Transverse colon (tissue), 4 donors: ENCODE measurements at regions not wholly inside any gene's neighbourhood (a gene's known extent, or its start where the extent isn't known, plus 50 kb on each side); places are given as distances from the start of the nearest gene placed in this dataset.

Experiments used
- DNase-seq: peaks from one replicate; pipeline ENCODE4 v3.0.0-alpha.2; 2019
- H3K27ac ChIP-seq, 4 donors: fragments of 200-600 bp; sonication (generic); 2 replicates each; pipeline ENCODE4 v1.5.1; 2016 to 2018; ENCODE audit warnings: inconsistent platforms in 4 of 4
- H3K27me3 ChIP-seq: fragments of 200-600 bp; sonication (generic); 2 replicates; pipeline ENCODE4 v1.5.1; 2017; ENCODE audit warnings: inconsistent platforms
- H3K36me3 ChIP-seq, 4 donors: fragments of 200-600 bp; sonication (generic); 2 replicates each; pipeline ENCODE4 v1.5.1; 2017 to 2019; ENCODE audit warnings: inconsistent platforms in 4 of 4
- H3K4me1 ChIP-seq, 4 donors: fragments of 200-600 bp; sonication (generic); 2 replicates each; pipeline ENCODE4 v1.5.1; 2017 to 2020; ENCODE audit warnings: inconsistent platforms in 4 of 4
- H3K4me3 ChIP-seq, 4 donors: fragments of 200-600 bp; sonication (generic); 1 replicate in 1 of 4; 2 replicates in 3 of 4; pipeline versions ENCODE4 v1.5.1 to v1.6.1; 2017 to 2019; ENCODE audit warnings: inconsistent platforms in 4 of 4
- H3K9me3 ChIP-seq, 2 donors: fragments of 200-600 bp; sonication (generic); 2 replicates each; pipeline ENCODE4 v1.5.1; 2017 to 2019; ENCODE audit warnings: inconsistent platforms in 2 of 2
- EP300 ChIP-seq: sonication (generic); formaldehyde crosslinking; IDR thresholded peaks from one replicate; pipeline ENCODE4 v1.6.1; 2017; ENCODE audit warnings: antibody characterized with exemption, low read depth
- POLR2A ChIP-seq: fragments of 450-650 bp; IDR thresholded peaks from one replicate; pipeline ENCODE4 v1.6.1; 2016; ENCODE audit warnings: antibody characterized with exemption, mild to moderate bottlenecking, moderate library complexity
- POLR2AphosphoS5 ChIP-seq, 3 donors: sonication (generic); formaldehyde crosslinking; IDR thresholded peaks; one replicate each; pipeline ENCODE4 v1.6.1; 2016; ENCODE audit warnings: antibody characterized with exemption in 3 of 3
- WGBS, 2 donors: methylation state at CpG; one replicate each; pipeline ENCODE4 v1.1.5; 2018; ENCODE audit warnings: low coverage in 1 of 2; 5-methylcytosine and 5-hydroxymethylcytosine counted together
- in situ Hi-C, 4 donors: fragments of 200-750 bp; cut with MboI; loops; one replicate each; pipeline versions ENCODE4 v1.15.0 to v1.15.1; 2017; ENCODE audit warnings: low sequenced_read_pairs in 3 of 4, low pct_ligation_motif_present in 1 of 4, low pct_unique_long_range_greater_than_20kb in 1 of 4
- intact Hi-C: fragments of 100-400 bp; cut with DNase I; formaldehyde crosslinking; loops from one replicate; pipeline ENCODE4 v1.15.1; 2023; ENCODE audit warnings: low total_unique reads
- TF ChIP-seq, protein P1 (sequence below), 5 experiments: fragments of 200-600 bp in 3 of 5; fragments of 450-650 bp in 2 of 5; sonication (generic) in 3 of 5; IDR thresholded peaks; 1 replicate in 2 of 5; 2 replicates in 3 of 5; pipeline ENCODE4 v1.5.1; 2016 to 2017; ENCODE audit warnings: antibody characterized with exemption in 5 of 5, inconsistent platforms in 3 of 5, mild to moderate bottlenecking in 2 of 5, moderate library complexity in 1 of 5

DNA sequence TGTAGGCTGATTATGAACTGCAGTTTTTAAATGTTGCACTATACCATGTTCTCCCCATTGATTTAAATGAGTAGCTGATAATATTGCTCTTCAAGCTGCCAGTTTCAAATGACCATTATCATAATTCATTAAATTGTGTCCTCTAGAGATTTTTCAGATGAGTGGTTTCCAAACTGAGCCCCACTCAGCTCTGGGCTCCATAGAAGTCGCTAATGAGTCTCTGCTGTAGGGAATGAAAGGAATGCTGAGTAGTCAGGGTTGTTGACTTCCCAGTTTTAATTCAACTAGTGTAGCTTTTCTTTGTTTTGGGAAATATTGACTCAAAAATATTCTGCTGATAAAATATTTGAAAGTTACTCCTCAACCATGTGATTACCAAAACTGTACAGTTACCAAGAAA lies 1081.1 kb downstream of the ARAP2 start:
- no peak for DNase-seq
- no peaks in the 10 kb centered on the region for H3K27me3 ChIP-seq
- WGBS, 2 donors = 28% methylated on average over 1 of the region's 1 CpG; no CpG with 5 or more reads in 1 of the 2 donors
- TF ChIP-seq POLR2A (no peak), POLR2AphosphoS5 (IDR thresholded peaks at IDR 0.05) (no peak), EP300 (no peak)
- TF ChIP-seq, protein P1, sequence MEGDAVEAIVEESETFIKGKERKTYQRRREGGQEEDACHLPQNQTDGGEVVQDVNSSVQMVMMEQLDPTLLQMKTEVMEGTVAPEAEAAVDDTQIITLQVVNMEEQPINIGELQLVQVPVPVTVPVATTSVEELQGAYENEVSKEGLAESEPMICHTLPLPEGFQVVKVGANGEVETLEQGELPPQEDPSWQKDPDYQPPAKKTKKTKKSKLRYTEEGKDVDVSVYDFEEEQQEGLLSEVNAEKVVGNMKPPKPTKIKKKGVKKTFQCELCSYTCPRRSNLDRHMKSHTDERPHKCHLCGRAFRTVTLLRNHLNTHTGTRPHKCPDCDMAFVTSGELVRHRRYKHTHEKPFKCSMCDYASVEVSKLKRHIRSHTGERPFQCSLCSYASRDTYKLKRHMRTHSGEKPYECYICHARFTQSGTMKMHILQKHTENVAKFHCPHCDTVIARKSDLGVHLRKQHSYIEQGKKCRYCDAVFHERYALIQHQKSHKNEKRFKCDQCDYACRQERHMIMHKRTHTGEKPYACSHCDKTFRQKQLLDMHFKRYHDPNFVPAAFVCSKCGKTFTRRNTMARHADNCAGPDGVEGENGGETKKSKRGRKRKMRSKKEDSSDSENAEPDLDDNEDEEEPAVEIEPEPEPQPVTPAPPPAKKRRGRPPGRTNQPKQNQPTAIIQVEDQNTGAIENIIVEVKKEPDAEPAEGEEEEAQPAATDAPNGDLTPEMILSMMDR (IDR thresholded peaks at IDR 0.05) = no peak
- no peaks in the 10 kb centered on the region for H3K9me3 ChIP-seq
- in situ Hi-C loops = no loop called here
- no peaks in the 10 kb centered on the region for H3K4me1 ChIP-seq
- no peak overlapping the region for H3K4me3 ChIP-seq
- intact Hi-C loops = no loop called here
- no peak overlapping the region for H3K27ac ChIP-seq
- H3K36me3 ChIP-seq = no peaks in the 10 kb centered on the region

DNA sequence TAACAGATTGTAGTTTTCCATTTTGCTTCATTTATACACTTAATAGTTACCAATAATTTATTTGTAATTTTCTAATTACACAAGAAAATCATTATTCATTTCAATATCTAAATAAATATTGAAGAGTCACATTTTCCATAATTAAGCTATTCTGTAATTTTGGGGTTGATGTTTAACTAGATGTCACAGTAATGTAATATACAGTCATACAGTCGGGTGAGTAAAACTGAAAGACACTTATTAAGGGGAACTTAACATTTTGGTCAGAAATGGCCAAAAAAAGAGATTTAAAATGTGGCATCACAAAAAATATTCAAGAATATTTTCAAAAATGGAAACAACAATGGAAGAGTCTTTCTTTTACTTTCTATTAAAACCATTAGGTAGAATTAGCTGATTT lies 1080.3 kb downstream of the ARAP2 start:
- DNase-seq = no peak
- in situ Hi-C loops (no loop called here), intact Hi-C loops (no loop called here)
- no peak overlapping the region for H3K27ac ChIP-seq
- WGBS, 2 donors = 77 to 93% methylated on average over 1 of the region's 1 CpG
- no peak overlapping the region for H3K4me3 ChIP-seq
- no peaks in the 10 kb centered on the region for H3K4me1 ChIP-seq
- H3K9me3 ChIP-seq = no peaks in the 10 kb centered on the region
- TF ChIP-seq POLR2A (no peak), POLR2AphosphoS5 (IDR thresholded peaks at IDR 0.05) (no peak), EP300 (no peak)
- TF ChIP-seq, protein P1 (IDR thresholded peaks at IDR 0.05) = no peak
- H3K27me3 ChIP-seq = no peaks in the 10 kb centered on the region
- H3K36me3 ChIP-seq = no peaks in the 10 kb centered on the region

DNA sequence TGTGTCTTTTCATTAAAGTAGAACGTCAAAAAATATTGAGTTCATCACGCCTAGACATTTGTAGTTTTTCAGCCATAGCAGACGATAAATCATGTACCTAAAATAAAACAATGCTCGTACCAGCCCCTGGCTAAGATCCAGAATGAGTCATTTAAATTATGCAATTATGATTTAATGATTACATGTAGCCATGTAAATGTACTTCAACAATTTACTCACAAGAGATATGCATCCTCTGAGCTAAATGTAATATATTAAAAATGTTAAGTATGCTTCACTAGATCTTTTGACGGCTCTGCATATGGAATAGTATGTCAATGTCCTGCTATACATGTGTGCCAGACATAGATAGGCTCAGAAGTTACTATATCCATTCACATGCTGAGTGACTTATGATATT lies 1077.8 kb downstream of the ARAP2 start:
- in situ Hi-C loops = no loop called here
- Histone ChIP-seq H3K4me3 (no peak overlapping the region), H3K36me3 (no peaks in the 10 kb centered on the region), H3K27me3 (no peaks in the 10 kb centered on the region), H3K9me3 (no peaks in the 10 kb centered on the region), H3K4me1 (no peaks in the 10 kb centered on the region), H3K27ac (no peak overlapping the region)
- TF ChIP-seq POLR2AphosphoS5 (IDR thresholded peaks at IDR 0.05) (no peak), POLR2A (no peak), EP300 (no peak)
- TF ChIP-seq, protein P1 (IDR thresholded peaks at IDR 0.05) = no peak
- intact Hi-C loops = no loop called here
- 67% methylated on average over 5 of the region's 5 CpGs for WGBS, 2 donors
- DNase-seq = no peak

DNA sequence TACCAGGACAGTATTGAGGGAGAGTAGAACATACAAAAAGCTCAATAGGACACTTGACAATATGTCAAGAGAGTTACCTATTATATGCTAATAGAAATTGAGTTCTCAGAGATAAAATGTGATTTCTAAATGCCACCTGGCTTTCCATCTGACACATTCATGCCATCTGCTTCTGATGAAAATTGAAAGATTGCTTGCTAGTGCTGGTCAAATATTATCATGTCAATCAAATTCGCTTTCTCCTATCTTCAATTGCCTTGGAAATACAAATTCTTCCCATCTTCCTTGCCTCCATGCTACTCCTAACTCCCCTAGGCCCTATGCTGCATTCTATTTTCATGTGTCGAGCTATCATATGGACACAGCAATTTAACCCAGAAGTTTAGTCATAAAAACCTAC lies 1076.9 kb downstream of the ARAP2 start:
- no peak for DNase-seq
- intact Hi-C loops (no loop called here), in situ Hi-C loops (no loop called here)
- H3K4me3 ChIP-seq = no peak overlapping the region
- H3K9me3 ChIP-seq = no peaks in the 10 kb centered on the region
- H3K36me3 ChIP-seq = no peaks in the 10 kb centered on the region
- TF ChIP-seq EP300 (no peak), POLR2AphosphoS5 (IDR thresholded peaks at IDR 0.05) (no peak), POLR2A (no peak)
- TF ChIP-seq, protein P1 (IDR thresholded peaks at IDR 0.05) = no peak
- 46 to 69% methylated on average over 2 of the region's 2 CpGs for WGBS, 2 donors
- no peaks in the 10 kb centered on the region for H3K27me3 ChIP-seq
- no peak overlapping the region for H3K27ac ChIP-seq
- no peaks in the 10 kb centered on the region for H3K4me1 ChIP-seq
